Liver (tissue), 8 donors: ENCODE measurements at regions not wholly inside any gene's neighbourhood (a gene's known extent, or its start where the extent isn't known, plus 50 kb on each side); places are given as distances from the start of the nearest gene placed in this dataset.

ENCODE experiments used
- DNase-seq: peaks from one replicate; pipeline ENCODE4 v3.0.0-alpha.2; 2017; ENCODE audit warnings: low spot score
- H3K27ac ChIP-seq, 2 donors: one replicate each; pipeline ENCODE4 v1.7.0; 2013; ENCODE audit warnings: inconsistent platforms in 2 of 2, low read length in 2 of 2, control low read depth in 1 of 2, low read depth in 1 of 2, mild to moderate bottlenecking in 1 of 2
- H3K27me3 ChIP-seq, 4 donors: one replicate each; pipeline versions ENCODE4 v1.6.1 to v1.7.0; 2013; ENCODE audit warnings: low read length in 3 of 4, inconsistent platforms in 1 of 4, mild to moderate bottlenecking in 1 of 4, moderate library complexity in 1 of 4; ENCODE audit not compliant: control insufficient read depth in 4 of 4, insufficient read depth in 4 of 4
- H3K36me3 ChIP-seq, 4 donors: one replicate each; pipeline versions ENCODE4 v1.6.1 to v1.7.0; 2013; ENCODE audit warnings: low read length in 3 of 4, mild to moderate bottlenecking in 3 of 4, low read depth in 1 of 4, moderate library complexity in 1 of 4; ENCODE audit not compliant: control insufficient read depth in 4 of 4, insufficient read depth in 3 of 4
- H3K4me1 ChIP-seq, 4 donors: one replicate each; pipeline versions ENCODE4 v1.6.1 to v1.7.0; 2013; ENCODE audit warnings: low read length in 3 of 4, mild to moderate bottlenecking in 3 of 4, moderate library complexity in 1 of 4; ENCODE audit not compliant: control insufficient read depth in 4 of 4, insufficient read depth in 4 of 4
- H3K4me3 ChIP-seq, 3 donors: one replicate each; pipeline versions ENCODE4 v1.6.1 to v1.7.0; 2013; ENCODE audit warnings: low read length in 3 of 3, control low read depth in 1 of 3, low read depth in 1 of 3, mild to moderate bottlenecking in 1 of 3
- H3K9ac ChIP-seq, 2 donors: one replicate each; pipeline ENCODE4 v1.7.0; 2013; ENCODE audit warnings: low read length in 2 of 2, mild to moderate bottlenecking in 2 of 2, moderate library complexity in 2 of 2, control low read depth in 1 of 2, low read depth in 1 of 2
- H3K9me3 ChIP-seq, 4 donors: one replicate each; pipeline versions ENCODE4 v1.6.1 to v1.7.0; 2013; ENCODE audit warnings: low read length in 3 of 4; ENCODE audit not compliant: control insufficient read depth in 4 of 4
- CTCF ChIP-seq: fragments of 150-350 bp; IDR thresholded peaks from 2 replicates; pipeline ENCODE4 v1.5.1; 2017; ENCODE audit warnings: improper control_type of control experiment, low read depth, low read length; ENCODE audit not compliant: missing input control
- EGR1 ChIP-seq, 2 donors: IDR thresholded peaks; 2 replicates each; pipeline ENCODE4 v1.6.1; 2016 to 2018; ENCODE audit warnings: antibody characterized with exemption in 2 of 2, low read depth in 2 of 2
- FOXA1 ChIP-seq: IDR thresholded peaks from 2 replicates; pipeline ENCODE4 v1.6.1; 2016; ENCODE audit warnings: antibody characterized with exemption
- FOXA2 ChIP-seq: IDR thresholded peaks from 2 replicates; pipeline ENCODE4 v1.6.1; 2016; ENCODE audit warnings: antibody characterized with exemption
- GABPA ChIP-seq, 2 donors: IDR thresholded peaks in 1 of 2; conservative IDR thresholded peaks in 1 of 2; 2 replicates each; pipeline ENCODE4 v1.6.1; 2016; ENCODE audit warnings: antibody characterized with exemption in 2 of 2, mild to moderate bottlenecking in 1 of 2, moderate library complexity in 1 of 2
- HNF4A ChIP-seq, 2 donors: conservative IDR thresholded peaks; 2 replicates each; pipeline ENCODE4 v1.6.1; 2016; ENCODE audit warnings: antibody characterized with exemption in 2 of 2, mild to moderate bottlenecking in 2 of 2
- HNF4G ChIP-seq: IDR thresholded peaks from 2 replicates; pipeline ENCODE4 v1.6.1; 2016; ENCODE audit warnings: antibody characterized with exemption
- JUND ChIP-seq, 2 donors: IDR thresholded peaks; 2 replicates each; pipeline ENCODE4 v1.6.1; 2016; ENCODE audit warnings: antibody characterized with exemption in 2 of 2
- MAX ChIP-seq: IDR thresholded peaks from 2 replicates; pipeline ENCODE4 v1.6.1; 2016; ENCODE audit warnings: antibody characterized with exemption
- NR2F2 ChIP-seq: IDR thresholded peaks from 2 replicates; pipeline ENCODE4 v1.6.1; 2016; ENCODE audit warnings: antibody characterized with exemption
- RAD21 ChIP-seq, 2 donors: IDR thresholded peaks; 2 replicates each; pipeline ENCODE4 v1.6.1; 2016; ENCODE audit warnings: antibody characterized with exemption in 2 of 2, mild to moderate bottlenecking in 2 of 2
- REST ChIP-seq: IDR thresholded peaks from 2 replicates; pipeline ENCODE4 v1.6.1; 2016; ENCODE audit warnings: antibody characterized with exemption, mild to moderate bottlenecking
- RXRA ChIP-seq, 2 donors: IDR thresholded peaks; 2 replicates each; pipeline ENCODE4 v1.6.1; 2017 to 2018; ENCODE audit warnings: antibody characterized with exemption in 2 of 2, mild to moderate bottlenecking in 1 of 2
- SP1 ChIP-seq: IDR thresholded peaks from 2 replicates; pipeline ENCODE4 v1.6.1; 2018; ENCODE audit warnings: antibody characterized with exemption, mild to moderate bottlenecking
- TAF1 ChIP-seq: conservative IDR thresholded peaks from 2 replicates; pipeline ENCODE4 v1.6.1; 2016; ENCODE audit warnings: antibody characterized with exemption, mild to moderate bottlenecking
- YY1 ChIP-seq: IDR thresholded peaks from 2 replicates; pipeline ENCODE4 v1.6.1; 2016; ENCODE audit warnings: antibody characterized with exemption, mild to moderate bottlenecking
- ZBTB33 ChIP-seq: IDR thresholded peaks from 2 replicates; pipeline ENCODE4 v1.6.1; 2016; ENCODE audit warnings: antibody characterized with exemption
- WGBS: extraction: QIAGEN DNeasy Blood & Tissue Kit; methylation state at CpG from one replicate; pipeline ENCODE4 v1.1.7; 2013; 5-methylcytosine and 5-hydroxymethylcytosine counted together
- donor health status: healthy.
- donor health status: healthy.
- donor health status: healthy.
- donor health status: healthy.
- donor health status: healthy.

- Histone ChIP-seq H3K4me1 (no peaks in the 10 kb centered on the region), H3K9me3 (peaks cover 0 to 1% (median 0%) of the 10 kb centered on the region in 4 donors), H3K9ac (no peak overlapping the region), H3K27ac (no peak overlapping the region), H3K4me3 (no peak overlapping the region), H3K36me3 (no peaks in the 10 kb centered on the region), H3K27me3 (no peaks in the 10 kb centered on the region)
- WGBS: 84% methylated on average over 3 of the region's 3 CpGs
- TF ChIP-seq ZBTB33 (no peak), RXRA (IDR thresholded peaks at IDR 0.05) (no peak), TAF1 (no peak), RAD21 (IDR thresholded peaks at IDR 0.05) (no peak), EGR1 (IDR thresholded peaks at IDR 0.05; ENCODE audit: low read depth in 2 of 2) (no peak), MAX (no peak), GABPA (IDR thresholded peaks at IDR 0.05 in 1 of 2, conservative IDR thresholded peaks at IDR 0.05 in 1 of 2) (no peak), NR2F2 (no peak), YY1 (no peak), CTCF (no peak), HNF4G (no peak), FOXA1 (no peak), SP1 (no peak), HNF4A (conservative IDR thresholded peaks at IDR 0.05) (no peak), JUND (IDR thresholded peaks at IDR 0.05) (no peak), FOXA2 (no peak), REST (no peak)
- no peak for DNase-seq
Observed at GRCh38 chr5:27491746-27492439, 453.5 kb upstream of the CDH9 start.
